ENCODE measurements at regions not wholly inside any gene's neighbourhood (a gene's known extent, or its start where the extent isn't known, plus 50 kb on each side); places are given as distances from the start of the nearest gene placed in this dataset.
"Not testable (repeated sequence)": the region's sequence is repeated elsewhere in the genome, so short reads cannot be mapped to it uniquely, and the experiment has no call there.

- no peak for DNase-seq
These were observed 197.2 kb downstream of the VGLL3 start for GRCh38 chr3:86793786-86794185.

- DNase-seq, result no peak
These were observed 198.6 kb downstream of the VGLL3 start for GRCh38 chr3:86792316-86792715.

GRCh38 chr3:86790884-86791549 is 199.9 kb downstream of the VGLL3 start:
- DNase-seq, result no peak

- no peak for DNase-seq
These were observed 202.6 kb downstream of the VGLL3 start for GRCh38 chr3:86788371-86788770.

GRCh38 chr3:86787091-86787490 is 203.9 kb downstream of the VGLL3 start:
- DNase-seq, result no peak

GRCh38 chr3:86785386-86785785 is 205.6 kb downstream of the VGLL3 start:
- DNase-seq, result no peak

GRCh38 chr3:86782866-86783265 is 208.1 kb downstream of the VGLL3 start:
- no peak for DNase-seq

GRCh38 chr3:86782286-86782685 is 208.7 kb downstream of the VGLL3 start:
- DNase-seq, result no peak

- peak; percentile 10 for DNase-seq
These were observed 216.8 kb downstream of the VGLL3 start for GRCh38 chr3:86774082-86774691.

GRCh38 chr3:86772699-86773098 is 218.2 kb downstream of the VGLL3 start:
- DNase-seq, result no peak

- no peak for DNase-seq
These were observed 219.0 kb downstream of the VGLL3 start for GRCh38 chr3:86771741-86772512.

- DNase-seq, result no peak
These were observed 224.6 kb downstream of the VGLL3 start for GRCh38 chr3:86766331-86766730.

GRCh38 chr3:86757322-86758179 is 233.4 kb downstream of the VGLL3 start:
- not testable (repeated sequence) for DNase-seq

- no peak for DNase-seq
These were observed 242.9 kb downstream of the VGLL3 start for GRCh38 chr3:86748015-86748414.

- DNase-seq, result no peak
These were observed 246.9 kb downstream of the VGLL3 start for GRCh38 chr3:86744051-86744450.

GRCh38 chr3:86743233-86743632 is 247.7 kb downstream of the VGLL3 start:
- no peak for DNase-seq

GRCh38 chr3:86740751-86741150 is 250.2 kb downstream of the VGLL3 start:
- no peak for DNase-seq

- no peak for DNase-seq
These were observed 251.7 kb downstream of the VGLL3 start for GRCh38 chr3:86739244-86739643.

GRCh38 chr3:86738684-86739083 is 252.3 kb downstream of the VGLL3 start:
- no peak for DNase-seq

GRCh38 chr3:86737517-86737916 is 253.4 kb downstream of the VGLL3 start:
- DNase-seq, result no peak

GRCh38 chr3:86733257-86733656 is 257.7 kb downstream of the VGLL3 start:
- no peak for DNase-seq

- no peak for DNase-seq
These were observed 259.4 kb downstream of the VGLL3 start for GRCh38 chr3:86731501-86731901.

- no peak for DNase-seq
These were observed 267.5 kb downstream of the VGLL3 start for GRCh38 chr3:86723433-86723832.
